ENCODE measurements at regions not wholly inside any gene's neighbourhood (a gene's known extent, or its start where the extent isn't known, plus 50 kb on each side); places are given as distances from the start of the nearest gene placed in this dataset.

DNA sequence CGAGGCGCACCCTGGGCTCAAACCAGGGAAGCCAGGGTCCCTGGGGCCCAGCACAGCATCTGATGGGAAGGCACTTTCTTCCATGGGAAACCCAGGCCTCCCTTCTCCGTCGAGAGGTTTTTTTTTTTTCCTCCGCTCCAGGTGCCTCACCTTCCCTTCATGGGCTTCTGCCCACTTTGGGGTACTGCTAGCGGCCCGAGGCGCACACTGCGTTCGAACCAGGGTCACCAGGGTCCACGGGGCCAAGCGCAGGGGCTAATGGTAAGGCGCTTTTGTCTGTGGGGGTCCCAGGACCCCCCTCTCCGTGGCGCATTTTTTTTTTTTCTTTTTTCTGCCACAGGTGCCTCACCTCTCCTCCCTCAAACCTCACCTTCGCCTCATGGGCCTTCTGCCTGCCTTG, 1571.3 kb downstream of the TSPY10 start:
- TF ChIP-seq CTCF (IDR thresholded peaks at IDR 0.05) (no peak), POLR2A (IDR thresholded peaks at IDR 0.05) (no peak), EP300 (IDR thresholded peaks at IDR 0.05) (no peak), POLR2AphosphoS5 (IDR thresholded peaks at IDR 0.05) (no peak)
